Eye (tissue), 1 donor: ENCODE measurements at regions not wholly inside any gene's neighbourhood (a gene's known extent, or its start where the extent isn't known, plus 50 kb on each side); places are given as distances from the start of the nearest gene placed in this dataset.

Experiments used
- DNase-seq: peaks from one replicate; pipeline ENCODE4 v3.0.0-alpha.2; 2015

DNA sequence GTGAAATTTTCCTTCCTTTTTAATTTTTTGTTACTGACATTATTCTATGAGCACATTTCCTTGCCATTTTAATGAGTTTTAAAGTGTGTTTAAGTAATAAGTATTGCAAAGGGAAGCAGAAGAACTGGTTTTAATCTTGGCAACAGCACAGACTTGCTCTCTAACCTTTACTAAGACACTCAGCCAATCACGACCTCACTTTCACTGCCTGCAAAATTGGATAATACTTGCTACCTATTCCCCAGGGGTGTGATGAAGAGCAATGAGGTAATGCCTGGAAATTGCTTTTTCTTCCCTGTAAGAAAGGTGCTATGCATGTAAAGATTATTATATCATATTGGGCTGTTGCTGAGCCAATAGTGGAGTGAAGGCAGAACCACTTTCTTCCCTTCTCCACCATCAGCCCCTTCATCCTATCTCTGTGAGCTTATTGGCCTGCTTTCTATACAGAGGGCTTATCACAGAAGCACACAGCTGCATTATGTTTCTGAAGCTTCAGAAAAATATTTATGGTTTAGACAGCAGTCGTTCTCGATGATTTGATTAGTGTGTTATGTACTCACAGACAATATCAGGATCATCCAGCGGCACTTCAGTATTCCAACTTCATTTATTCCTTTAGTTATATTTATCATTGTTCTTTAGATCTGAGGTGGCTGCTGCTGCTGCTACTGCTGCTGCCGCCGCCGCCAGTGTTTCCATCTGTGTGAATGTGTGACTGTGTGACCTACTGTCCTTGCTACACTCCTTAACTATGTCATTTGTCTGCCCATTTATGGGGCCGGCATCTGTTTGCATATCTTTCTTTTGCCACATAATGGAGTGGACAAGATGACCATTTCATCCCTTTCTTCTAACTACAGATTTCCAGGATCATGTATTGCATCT is 255.1 kb downstream of the C4orf33 start:
- DNase-seq, result no peak

DNA sequence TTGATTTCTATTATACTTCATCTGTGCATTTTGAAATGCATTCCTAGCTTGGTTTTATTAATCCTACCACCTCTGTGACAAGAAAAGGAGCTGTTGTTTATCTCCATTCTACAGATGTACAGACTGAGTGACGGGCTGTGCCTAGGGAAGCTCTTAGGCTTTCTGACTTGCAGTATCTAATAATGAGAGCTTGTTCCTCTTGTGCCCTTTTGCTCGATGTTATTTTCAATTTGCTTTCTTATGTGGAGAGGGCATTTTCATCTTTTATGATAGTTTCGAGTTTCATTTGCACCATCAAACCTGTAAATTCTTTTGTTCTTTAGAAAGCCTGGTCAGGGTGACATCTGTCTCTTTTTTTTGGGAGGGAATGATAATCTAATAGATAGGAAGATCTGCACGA is 256.5 kb downstream of the C4orf33 start:
- DNase-seq, result no peak

DNA sequence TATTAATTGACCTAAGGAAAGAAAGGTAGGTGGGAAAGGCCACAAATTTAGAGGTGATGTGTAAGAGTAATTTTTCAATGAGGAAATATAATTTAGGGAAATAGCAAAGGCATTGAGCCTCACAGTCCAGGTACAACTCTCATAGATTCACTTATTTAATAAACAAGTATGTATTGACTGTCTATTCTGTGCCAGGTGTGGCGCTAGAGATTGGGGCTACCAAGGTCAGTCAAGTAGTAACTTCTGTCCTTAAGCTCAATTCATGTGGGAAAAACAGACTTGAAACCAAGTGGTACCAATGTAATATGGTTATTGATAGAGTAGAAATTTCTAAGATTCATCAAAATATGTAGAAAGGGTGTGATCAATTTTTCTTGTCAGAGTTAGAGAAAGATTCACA is 257.5 kb downstream of the C4orf33 start:
- DNase-seq, result no peak

GRCh38 chr4:129355031-129355430 is 259.1 kb downstream of the C4orf33 start:
- DNase-seq, result no peak

GRCh38 chr4:129355516-129355915 is 259.6 kb downstream of the C4orf33 start:
- no peak for DNase-seq

- DNase-seq, result no peak
These were observed 262.6 kb downstream of the C4orf33 start for GRCh38 chr4:129358571-129358970.

DNA sequence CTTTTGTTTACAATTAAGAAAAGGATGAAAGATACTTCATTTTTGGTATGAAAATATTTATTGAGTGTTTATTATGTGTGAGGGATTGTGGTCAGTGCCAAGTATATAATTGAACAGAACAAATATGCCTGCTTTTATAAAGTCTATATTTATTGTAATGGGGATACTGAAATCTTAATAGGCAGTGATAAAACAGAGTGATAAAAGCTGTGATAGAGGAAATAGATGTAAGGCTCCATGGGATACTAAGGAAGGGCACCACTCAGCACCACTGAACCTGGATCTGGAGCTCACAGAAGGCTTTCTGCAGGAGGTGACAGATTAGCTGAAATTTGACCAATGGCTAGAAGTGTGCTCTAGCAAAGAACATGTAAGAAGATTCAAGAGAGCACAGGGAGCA is 263.5 kb downstream of the C4orf33 start:
- DNase-seq, result no peak

DNA sequence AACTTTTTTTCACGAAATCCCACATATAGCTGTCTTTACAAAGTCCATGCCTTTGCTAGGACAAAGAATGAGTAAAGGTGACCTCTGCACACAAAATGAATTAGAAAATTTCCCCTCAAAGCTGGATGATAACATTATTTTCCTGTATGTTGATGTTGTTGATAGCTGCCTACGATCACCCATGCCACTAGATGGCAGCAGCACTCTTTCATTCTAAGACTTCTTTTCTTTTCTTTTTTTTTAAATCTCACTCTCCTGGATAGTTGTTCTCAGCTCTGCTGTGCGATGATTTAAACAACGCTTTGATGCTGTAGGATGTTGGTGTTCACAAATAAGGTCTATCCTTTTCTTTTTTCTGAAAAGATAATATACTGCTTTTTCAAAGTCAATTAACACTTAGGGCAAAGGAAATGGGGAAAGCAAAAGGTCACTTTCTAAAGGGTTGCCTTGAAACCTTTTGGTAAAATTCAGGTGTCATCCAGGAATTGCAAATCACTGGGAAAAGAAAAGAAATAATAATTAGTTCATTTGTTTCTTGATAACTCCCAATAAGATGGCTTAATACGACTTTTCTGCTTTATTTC is 266.8 kb downstream of the C4orf33 start:
- peak; percentile 95 for DNase-seq

- DNase-seq, result peak; percentile 32
These were observed 268.9 kb downstream of the C4orf33 start for GRCh38 chr4:129364747-129365452.

- no peak for DNase-seq
These were observed 273.5 kb downstream of the C4orf33 start for GRCh38 chr4:129369361-129370010.

DNA sequence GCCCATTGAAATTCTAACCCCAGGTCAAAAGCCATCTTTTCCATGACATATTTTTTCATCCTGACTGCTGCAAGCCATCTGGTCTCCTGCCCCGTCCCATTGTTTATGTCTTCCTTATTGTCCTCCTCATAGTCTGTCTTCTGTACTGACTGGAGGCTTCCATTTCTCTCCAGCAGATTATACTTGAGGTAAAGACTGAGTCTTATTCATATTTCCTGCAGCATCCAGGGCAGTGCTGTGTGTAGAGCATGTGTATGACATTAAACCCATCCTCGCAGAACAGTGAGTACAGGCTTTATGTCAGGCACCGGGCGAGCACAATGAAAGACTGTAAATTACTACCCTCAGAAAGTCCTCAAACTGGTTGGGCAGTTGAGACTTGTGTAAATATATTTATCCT is 275.1 kb downstream of the C4orf33 start:
- no peak for DNase-seq

- DNase-seq, result no peak
These were observed 276.0 kb downstream of the C4orf33 start for GRCh38 chr4:129371926-129372325.

DNA sequence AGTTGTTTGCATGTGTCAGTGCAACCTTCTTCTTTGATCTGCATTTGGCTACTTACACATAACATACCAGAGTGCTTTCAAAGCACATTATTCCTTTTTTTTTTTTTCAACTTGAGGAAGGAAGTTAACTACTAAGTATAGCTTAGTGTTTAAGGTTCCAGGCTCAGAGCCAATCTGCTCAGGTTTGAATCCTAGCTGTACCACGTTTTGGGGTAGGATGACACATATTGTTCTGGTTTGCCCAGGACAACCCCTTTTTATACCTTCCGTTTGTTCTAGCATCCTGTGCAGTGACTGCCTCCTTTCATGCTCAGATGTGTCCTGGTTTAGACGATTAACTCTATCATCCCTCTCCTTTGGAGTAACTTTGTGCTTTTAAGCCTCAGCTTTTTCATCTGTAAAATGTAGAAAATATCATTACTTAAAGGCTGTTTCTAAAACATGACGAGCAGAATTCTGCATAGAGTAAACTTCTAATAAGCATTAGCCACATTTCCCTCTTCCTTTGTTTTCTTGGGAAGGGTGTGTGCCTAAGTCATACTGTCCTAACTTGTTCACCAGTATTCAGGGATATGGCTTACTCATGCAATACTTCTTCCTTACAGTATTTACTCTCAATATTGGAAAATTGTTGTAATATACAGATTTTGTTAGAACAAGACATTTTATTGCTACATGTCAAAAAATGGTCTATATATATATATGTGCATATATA is 281.3 kb downstream of the C4orf33 start:
- no peak for DNase-seq

GRCh38 chr4:129378364-129378763 is 282.4 kb downstream of the C4orf33 start:
- DNase-seq, result no peak

DNA sequence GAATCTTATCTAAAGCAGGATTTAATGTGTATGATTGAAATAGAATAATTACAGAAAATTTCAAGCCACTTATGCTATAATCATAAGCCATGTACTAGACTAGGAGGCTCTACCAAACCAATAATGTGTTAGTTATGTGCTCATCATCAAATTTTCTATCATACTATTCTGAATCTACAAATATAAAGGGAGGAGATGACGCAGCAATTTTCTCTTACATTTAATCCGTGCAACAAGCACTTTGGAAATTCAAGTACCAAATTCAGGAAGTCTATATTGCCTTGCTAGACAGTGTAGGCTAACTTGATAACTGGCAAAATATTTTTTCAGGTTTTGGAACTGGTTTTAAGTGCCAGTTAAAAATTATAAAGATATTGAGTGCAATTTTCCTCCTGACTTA is 283.5 kb downstream of the C4orf33 start:
- DNase-seq, result no peak

DNA sequence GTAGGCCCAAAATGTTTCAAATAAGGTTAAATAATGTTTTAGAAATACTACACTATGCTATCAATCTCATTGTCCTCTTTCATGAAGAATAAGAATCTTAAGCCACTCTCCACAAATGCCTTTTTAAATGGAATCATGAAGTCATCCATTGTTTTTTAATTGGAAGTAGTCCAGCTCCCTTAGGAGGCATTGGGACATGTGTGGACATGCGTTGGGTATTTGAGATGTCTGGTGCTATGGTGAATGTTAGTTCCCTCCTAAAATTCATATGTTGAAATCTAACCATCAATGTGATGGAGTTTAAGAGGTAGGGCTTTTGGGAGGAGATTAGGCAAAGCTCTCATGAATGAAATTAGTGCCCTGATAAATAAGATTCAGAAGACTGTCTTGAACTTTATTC is 289.0 kb downstream of the C4orf33 start:
- DNase-seq, result no peak

- DNase-seq, result no peak
These were observed 291.7 kb downstream of the C4orf33 start for GRCh38 chr4:129387666-129388065.

GRCh38 chr4:129393976-129394375 is 298.0 kb downstream of the C4orf33 start:
- no peak for DNase-seq

- no peak for DNase-seq
These were observed 298.7 kb downstream of the C4orf33 start for GRCh38 chr4:129394635-129395034.

DNA sequence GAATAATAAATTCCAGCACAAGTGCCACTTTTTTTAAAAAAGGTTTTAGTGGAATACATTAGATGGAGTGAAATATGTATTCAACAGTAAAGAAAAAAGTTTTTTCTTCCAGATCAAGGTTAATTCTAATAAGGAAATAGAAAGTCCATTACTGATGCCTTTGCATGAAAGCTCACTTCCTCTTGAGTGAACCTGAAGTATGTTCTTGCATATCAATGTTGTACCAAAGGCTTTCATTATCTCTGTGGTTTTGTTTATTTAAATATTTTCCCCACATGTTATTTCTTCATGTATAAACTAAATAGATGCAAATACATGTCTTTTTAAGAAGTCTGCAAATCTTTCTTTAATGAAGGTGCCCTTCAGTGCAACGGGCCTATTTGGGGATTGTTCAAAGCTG is 307.9 kb downstream of the C4orf33 start:
- no peak for DNase-seq

DNA sequence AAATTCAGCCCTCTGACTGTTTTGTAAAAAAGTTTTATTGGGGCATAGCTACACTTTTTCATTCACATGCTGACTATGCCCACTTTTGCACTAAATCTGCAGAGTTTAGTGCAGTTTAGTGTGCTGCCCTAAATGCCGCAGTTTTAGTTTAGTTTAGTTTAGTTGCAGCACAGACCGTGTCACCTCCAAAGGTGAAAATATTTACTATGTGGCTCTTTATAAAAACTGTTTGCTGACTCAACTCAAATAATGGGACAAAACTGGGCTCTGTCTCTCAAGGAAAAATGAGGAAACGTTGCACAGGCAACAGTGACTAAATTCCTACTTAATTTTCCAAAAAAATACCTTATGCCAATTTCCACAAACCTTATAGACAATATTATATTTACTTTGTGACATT is 314.2 kb downstream of the C4orf33 start:
- DNase-seq, result no peak

DNA sequence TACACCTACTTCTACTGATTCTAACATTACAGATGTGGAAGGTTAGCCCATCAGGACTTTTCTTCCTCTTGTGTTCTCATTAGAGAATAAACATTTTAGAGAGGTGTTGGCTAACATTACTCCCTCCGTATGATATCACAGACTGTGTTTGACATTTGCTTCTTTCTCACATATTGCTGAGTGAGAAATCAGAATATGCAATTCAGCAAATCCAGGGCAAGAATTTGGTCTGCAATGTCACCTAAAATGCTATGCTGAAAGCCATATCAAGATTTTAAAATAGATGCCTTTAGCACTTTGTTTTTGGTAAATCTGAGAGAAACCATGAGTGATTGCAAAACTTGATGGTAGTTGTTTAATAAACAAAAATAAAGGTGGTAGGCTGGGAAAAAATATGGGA is 319.1 kb downstream of the C4orf33 start:
- DNase-seq, result no peak

GRCh38 chr4:129420637-129421036 is 324.7 kb downstream of the C4orf33 start:
- DNase-seq, result no peak
